WI38 (cell line): ENCODE measurements at regions not wholly inside any gene's neighbourhood (a gene's known extent, or its start where the extent isn't known, plus 50 kb on each side); places are given as distances from the start of the nearest gene placed in this dataset.

Experiments used
- H3K4me3 ChIP-seq: 2 replicates; pipeline ENCODE4 v1.5.1; 2011; ENCODE audit warnings: low read depth, mild to moderate bottlenecking, control low read depth, low read length
- CTCF ChIP-seq: IDR thresholded peaks from 2 replicates; pipeline ENCODE4 v1.5.1; 2012; ENCODE audit warnings: low read depth, mild to moderate bottlenecking, control low read depth, low read length

GRCh38 chr1:18047122-18047521 is 60.5 kb upstream of the IGSF21 start:
- TF ChIP-seq CTCF = no peak
- no peak overlapping the region for H3K4me3 ChIP-seq

DNA sequence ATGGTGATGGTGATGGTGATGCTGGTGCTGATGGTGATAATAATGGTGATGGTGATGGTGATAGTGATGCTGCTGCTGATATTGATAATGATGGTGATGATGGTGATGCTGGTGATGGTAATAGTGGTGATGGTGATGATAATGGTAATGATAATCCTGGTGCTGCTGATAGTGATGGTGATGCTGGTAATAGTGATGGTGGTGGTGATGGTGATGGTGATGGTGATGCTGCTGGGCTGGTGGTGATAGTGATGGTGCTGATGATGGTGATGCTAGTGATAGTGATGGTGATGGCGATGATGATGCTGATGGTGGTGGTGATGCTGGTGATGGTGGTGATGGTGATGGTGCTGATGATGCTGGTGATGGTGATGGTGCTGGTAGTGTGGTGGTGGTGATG is 58.4 kb upstream of the IGSF21 start:
- no peak for TF ChIP-seq CTCF
- H3K4me3 ChIP-seq = no peak overlapping the region

DNA sequence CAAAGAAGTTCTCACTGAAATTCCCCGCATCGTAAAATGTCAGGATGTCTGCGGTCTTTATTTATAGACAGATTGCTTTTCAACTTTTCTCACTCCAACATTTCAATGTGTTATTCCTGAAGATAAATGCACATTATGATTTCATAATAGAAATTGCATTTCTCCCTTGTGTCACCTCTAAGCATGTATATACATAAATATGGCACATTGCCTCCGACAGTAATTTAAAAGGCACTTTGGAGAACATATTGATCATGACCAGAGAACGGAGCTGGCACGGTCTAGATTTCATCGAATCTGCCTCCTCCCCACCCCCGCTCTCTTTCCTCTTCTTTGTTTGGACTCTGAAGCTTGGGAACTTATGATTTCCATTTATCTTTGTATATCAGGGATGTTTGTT is 54.9 kb upstream of the IGSF21 start:
- TF ChIP-seq CTCF = no peak

GRCh38 chr1:18055156-18055555 is 52.4 kb upstream of the IGSF21 start:
- no peak overlapping the region for H3K4me3 ChIP-seq
- no peak for TF ChIP-seq CTCF

More for the DNA sequence above, 54.9 kb upstream of the IGSF21 start:
- no peak overlapping the region for H3K4me3 ChIP-seq

DNA sequence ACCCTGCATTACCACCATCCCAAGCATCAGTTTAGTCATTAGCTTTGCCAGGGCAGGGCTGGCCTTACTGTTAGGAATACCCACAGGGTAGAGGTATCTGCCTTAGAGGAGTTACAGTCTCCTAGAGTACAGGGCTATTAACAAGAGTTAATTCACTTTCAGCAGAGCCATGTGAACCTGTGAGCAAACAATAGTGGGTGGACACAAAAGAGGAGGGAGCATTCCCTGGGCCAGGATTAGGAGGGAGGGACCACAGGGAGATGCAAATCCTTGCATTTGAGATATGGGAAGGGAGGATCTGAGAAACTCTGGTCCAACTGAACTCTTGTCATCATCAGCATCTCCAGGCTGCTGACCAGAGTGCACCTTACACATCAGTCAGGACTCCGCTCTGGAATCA is 51.1 kb upstream of the IGSF21 start:
- no peak for TF ChIP-seq CTCF
- no peak overlapping the region for H3K4me3 ChIP-seq

DNA sequence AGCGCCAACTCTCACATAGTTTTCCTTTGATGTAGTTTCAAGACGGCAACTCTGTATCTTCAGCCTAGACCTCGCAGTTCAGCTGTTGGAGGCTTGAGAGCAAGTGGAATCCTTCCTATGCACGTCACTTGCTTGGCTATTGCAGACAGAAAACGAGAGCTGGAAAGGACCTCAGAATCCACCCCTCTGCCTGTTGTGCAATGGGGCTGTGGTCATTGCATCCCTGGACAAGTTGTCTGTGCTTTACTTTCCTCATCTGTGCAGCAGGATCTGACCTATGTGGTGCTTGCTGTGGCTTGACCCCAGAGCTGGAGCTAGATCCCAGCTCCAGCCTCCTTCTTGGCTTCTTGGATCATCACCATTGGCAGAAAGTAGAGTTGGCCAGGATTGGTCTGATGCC is 50.0 kb upstream of the IGSF21 start:
- TF ChIP-seq CTCF = no peak
- H3K4me3 ChIP-seq = no peak overlapping the region
